Stimulated activated CD8-positive, alpha-beta memory T cell treated with anti-CD3 and anti-CD28 coated beads, Interleukin-15, amount 100 ng/mL, for 4 hours (primary cell): ENCODE measurements at regions not wholly inside any gene's neighbourhood (a gene's known extent, or its start where the extent isn't known, plus 50 kb on each side); places are given as distances from the start of the nearest gene placed in this dataset.
A peak's percentile ranks its signal among the peaks of the same experiment; 100 is the strongest.

Experiments used
- DNase-seq, 2 donors: peaks; one replicate each; pipeline ENCODE4 v3.0.0-alpha.2; 2020; ENCODE audit warnings: low read depth in 2 of 2

DNA sequence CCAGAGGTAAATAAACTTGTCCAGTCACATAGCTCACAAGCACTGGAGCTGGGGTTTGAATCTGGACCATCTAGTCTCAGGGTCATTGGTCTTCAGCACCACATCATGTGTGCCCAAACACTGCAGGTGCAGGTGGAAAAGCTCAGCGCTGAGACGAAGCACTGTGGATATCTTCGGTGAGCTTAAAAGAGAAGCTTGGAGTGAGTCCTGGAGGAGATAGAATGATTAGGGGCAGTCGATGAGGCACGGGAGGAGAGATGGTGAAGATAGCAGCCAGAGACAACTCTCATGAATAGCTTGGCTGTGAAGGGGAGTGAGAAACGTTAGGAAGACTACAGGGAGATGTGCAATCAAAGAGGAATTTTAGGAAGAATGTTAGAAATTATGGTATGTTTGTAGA, 389.3 kb downstream of the FGF9 start:
- DNase-seq, result no peak

DNA sequence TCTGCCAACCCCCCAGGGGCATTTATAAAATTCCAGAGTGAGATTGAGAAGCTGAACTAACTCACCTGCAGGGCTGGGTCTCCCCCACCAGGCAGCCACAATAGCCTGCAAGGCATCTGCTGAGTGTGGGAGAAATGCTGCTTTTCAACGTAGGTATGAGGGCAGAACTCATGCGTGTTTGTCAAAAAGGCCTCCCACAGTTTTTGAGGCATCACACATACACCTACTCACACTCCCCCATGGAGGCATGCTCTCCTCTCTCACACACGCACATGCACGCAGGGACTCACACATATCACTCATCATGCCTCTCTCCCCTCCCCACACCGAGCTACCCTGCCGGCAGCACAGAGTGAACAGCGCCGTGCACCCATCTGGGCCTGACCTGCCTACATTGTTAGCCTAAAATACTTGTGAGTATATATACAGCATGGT, 390.5 kb downstream of the FGF9 start:
- DNase-seq, result peak; percentile 50 to 66

DNA sequence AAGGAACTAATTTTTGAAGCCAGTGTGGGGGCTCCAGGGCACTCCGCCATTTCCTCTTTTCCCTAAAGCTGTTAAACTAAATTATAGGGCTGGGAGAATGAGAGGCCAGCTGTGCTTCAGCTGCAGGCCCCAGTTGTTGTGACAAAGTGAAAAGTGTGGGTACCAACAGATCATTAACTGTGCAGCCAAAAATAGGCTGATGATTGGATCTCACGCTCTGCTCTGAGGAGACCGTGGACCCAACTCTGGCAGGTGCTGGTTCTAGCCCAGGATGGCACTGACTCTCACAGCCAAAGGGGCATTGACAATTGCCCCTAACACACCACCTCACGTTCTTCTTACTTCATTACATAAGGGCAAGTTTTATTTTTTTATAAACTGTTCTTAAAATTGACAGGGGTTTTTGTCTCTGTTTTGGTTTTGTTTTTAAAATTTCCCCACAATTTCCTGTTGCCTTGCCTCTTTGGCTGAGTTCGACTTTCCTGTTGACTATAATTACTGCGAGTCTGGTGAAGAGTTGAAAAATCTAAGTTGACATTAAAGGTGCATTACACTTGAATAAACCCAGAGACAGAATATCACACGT, 391.0 kb downstream of the FGF9 start:
- no peak for DNase-seq

DNA sequence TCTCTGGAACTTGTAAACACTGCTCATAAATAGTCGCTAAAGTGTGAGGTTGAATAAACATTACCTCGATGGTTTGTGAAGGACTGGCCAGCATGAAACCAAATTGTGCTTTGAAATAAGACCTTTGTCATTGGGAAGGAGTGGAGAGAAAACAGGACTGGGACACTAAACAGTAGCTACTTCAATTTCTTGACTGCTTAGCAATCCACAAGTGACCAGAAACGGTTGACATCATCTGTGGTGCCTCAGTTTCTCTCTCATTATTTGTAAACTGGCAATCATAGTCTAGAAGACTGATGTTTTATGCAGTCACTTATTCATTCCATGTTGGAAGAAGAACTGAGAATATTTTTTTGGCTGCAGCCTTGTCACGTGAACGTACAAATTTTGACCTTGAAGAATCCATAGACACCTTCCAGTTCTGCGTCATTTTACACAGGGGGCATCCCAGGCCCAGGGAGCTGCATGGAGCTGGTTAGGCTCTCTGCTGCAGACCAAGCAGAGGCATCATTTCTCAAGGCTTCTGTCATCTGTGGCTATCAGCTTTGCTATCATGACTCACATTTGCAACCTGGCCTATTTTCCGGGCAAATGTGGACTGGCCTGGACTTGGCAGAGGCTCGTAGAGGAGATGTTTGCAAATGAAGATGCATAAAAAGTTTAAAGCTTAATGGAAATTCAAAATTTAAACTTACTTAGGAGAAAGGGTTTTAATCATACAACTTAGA, 391.8 kb downstream of the FGF9 start:
- no peak for DNase-seq

DNA sequence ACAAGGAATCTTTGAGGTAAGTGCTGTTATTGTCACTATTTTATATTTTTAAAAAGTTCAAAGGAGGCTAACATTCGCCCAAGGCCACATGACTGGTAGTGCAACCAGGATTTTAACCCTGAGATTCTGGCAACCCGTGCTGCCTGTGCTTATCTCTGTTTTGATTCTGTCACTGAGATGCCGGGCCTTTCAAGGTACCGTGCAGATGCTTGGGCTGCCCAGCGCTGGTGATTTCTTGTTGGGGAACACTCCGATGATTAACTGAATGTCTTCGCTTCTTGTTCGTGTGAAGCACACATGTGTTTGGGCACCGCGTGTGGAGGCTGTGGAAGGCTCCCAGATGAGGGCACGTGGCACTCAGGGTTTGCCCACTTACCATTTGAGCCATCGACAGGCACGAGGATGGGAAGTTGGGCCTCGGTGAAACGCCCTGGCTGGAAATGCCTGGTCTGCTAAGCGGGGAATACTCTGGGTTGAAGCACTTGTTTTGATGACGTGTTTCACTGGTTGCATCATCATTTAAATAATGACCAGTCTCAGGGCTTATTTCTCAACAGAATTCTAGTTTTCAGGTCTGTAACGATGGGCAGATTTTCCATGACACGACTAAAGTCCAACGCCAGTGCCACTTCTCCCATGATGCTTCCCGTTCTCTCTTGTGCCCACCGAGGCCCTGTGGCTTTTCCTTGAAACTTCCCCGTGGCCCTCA, 392.7 kb downstream of the FGF9 start:
- DNase-seq, result no peak

DNA sequence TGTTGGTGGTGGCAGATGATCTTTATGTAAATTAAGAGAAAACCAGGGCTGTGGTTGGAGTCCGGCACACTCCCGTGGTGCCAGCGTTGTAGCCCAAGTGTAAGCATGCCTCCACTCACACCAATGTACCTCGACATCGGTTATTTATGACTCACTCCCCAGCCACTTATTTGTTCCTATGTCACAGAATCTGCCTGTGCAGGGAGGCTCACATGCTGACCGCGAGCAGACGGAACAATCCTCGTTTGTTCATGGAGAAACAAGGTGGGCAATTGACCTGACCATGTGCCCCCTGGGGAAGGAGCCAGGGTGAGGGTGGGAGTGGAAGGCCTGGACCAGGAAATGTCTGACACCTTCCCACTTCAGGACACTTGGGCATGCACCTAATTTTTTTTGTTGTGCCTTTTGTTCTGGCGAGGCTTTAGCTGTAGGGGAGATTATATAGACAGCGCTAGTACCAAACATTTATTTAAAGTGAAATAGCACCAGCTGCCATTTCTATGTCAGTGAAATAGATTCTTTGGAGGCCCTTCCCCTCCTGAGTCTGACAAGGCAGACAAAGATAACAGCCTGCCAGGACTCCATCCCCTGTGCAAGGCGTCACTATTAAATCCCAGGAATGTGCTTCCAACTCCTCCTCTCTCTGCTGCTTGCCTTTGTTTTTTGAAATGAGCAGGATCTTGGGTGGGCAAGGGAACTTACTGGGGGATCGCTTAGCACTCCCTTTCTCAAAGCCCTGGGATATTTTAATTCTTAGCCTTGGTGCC, 394.2 kb downstream of the FGF9 start:
- DNase-seq, result no peak

DNA sequence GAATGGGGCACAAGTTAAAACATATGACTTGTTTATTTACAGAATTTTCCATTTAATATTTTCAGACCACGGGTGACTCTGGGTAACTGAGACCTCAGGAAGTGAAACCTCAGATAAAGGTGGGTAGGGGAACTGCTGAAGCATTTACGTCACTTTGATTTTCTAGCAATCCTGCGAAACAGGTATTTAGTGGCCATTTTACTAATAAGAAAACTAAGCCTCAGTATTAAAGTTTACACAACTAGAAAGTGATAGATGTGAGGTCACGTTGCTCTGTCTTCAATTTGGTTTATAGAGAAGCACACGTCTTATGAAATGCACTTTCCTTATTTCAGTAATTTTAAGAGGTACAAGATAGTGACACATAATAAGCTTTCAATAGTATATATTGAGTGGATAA, 402.8 kb downstream of the FGF9 start:
- DNase-seq, result no peak

DNA sequence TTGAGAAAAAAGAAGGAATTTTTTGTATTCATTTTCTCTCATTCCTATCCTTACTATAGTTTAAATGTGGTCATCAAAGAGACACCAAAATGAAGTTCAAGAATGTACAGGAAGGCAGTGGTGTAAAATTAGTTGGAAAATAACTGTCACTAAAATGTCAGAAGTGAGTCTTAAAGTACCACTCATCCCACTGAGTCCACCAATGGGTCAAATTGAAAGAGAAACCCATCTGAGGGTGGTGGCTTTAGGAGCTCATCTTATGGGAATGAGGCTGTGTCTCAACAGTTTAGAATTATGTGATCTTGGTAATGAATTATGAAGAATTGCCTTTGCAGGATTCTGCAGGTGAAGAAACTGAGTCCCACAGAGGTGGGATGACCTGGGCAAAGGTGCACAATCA, 403.5 kb downstream of the FGF9 start:
- DNase-seq, result no peak

DNA sequence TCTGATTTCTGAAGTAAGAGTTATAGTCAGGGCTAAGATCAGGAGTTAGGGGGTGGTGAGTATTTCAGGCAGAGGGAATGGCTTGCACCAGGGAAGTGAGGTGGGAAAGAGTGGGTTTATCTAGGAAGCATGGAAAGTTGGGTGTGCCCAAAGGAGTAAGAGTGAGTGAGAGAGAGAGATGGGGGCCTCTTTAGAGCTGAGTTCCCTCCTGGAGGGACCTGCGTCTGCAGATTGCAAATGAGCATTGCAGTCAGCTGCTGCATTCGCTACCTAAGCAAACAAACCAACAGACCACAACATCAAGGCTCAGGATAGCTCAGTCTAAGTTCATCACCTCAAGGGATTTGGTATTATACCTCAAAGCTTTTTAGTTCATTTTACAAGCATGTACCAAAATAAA, 405.8 kb downstream of the FGF9 start:
- DNase-seq, result no peak

DNA sequence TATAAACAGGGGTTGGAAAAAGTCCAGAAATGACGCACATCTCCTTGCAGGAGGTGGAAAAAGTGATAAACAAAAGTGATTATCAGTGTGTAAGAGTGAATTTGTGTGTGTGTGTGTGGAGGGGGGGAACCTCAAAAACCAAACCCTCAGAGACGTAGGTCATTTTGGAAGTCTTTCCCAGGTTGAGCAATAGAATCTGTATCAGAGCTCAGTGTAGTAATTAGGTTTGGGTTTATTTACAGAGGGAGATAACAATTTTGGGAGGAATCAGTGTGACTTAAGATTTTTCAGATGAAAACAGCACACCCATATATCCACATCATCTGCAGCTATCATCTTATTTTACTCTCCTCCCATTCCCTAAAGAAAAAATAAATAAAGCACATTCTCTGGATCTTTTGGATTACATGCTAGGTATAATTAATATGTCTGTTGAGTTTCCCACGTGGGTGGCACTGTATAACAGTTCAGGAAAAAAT, 406.4 kb downstream of the FGF9 start:
- DNase-seq, result no peak

DNA sequence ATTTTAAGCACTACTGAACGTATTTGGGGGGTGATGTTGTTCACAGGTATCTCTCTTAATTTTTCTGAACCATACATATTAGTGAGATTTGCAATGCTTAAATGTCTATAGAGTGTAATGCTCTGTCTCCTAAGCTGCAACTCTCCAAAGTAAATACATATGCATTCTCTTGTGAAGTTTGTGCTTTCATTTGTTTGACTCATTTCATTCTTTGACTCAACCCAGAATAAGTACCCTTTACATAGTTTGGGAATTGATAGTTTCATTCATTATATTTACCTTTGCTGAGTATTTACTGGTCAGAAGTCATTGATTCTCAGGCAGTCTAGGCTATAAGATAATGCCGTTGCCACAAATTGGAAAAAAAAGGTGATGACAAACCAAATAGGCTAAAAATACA, 406.9 kb downstream of the FGF9 start:
- DNase-seq, result no peak

DNA sequence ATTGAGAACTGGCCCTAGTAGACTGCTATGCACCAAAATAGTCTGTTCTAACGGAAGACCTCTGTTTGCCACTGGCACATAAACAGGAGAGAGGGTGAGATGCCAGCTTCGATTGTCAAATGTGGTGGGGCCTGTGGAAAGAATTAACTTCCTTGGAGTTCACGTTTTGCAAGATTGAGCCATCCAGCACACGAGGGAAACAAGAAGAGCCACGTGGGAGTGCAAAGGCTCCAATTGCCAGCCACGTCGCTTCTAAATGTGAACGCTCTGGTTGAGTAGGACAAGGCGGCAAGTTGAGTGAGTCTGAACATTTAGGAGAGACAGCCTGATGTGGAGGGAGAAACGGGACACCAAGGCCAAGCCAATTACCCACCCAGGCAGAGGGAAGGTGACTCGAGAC, 409.1 kb downstream of the FGF9 start:
- DNase-seq, result no peak

DNA sequence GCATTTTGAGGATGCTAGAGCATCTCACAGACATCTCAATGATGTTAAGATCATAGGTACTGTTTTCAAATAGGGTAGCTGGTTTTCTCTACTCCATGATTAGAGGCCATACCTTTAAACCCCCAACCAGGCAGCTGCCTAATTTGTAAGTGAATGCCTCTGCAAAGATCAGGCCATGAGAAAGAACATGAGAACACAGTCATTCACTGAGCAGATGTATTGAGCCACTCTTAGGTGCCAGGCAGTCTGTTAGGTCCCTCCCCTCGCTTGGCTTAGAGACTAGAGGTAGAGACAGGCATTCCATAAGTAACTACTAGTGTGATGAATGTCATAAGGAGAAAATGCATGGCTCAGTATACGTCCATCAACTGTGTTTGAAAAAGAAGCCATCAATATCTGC, 410.0 kb downstream of the FGF9 start:
- DNase-seq, result no peak

DNA sequence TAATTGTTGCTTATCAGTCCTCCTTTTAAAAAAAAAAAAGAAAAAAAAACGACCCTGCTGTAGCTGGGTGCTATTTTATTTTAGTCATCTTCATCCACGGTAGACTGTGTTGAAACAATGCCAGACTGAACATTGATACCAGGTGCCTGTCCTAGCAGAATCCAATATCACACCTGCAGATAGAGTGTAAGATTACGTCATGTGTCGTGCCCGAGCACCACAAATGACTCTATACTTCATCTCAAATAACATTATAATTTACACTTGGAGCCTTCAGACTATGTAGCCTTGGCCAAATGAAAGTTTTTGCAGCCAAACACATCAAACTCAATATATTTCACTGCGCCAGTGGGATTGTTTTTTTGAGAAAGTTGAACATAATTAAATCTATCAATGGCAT, 410.6 kb downstream of the FGF9 start:
- no peak for DNase-seq

DNA sequence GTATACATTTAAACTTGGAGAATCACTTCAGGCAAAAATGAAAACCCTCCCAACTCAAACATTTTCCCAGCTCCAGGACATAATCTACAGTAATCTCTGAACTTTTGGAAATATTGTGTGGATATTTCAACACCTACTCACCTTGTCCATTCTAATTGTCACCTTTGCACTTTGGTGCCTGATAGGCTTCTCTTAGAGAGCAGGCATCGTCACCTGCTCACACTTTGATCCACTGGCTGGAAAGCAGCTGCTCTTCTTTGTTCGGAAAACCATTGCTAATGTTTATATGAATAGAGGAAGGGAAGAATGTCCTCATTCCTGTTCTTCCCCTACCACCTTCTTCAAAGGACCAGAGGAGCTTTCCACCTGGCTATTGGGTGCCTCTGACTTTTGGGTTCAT, 411.2 kb downstream of the FGF9 start:
- no peak for DNase-seq

DNA sequence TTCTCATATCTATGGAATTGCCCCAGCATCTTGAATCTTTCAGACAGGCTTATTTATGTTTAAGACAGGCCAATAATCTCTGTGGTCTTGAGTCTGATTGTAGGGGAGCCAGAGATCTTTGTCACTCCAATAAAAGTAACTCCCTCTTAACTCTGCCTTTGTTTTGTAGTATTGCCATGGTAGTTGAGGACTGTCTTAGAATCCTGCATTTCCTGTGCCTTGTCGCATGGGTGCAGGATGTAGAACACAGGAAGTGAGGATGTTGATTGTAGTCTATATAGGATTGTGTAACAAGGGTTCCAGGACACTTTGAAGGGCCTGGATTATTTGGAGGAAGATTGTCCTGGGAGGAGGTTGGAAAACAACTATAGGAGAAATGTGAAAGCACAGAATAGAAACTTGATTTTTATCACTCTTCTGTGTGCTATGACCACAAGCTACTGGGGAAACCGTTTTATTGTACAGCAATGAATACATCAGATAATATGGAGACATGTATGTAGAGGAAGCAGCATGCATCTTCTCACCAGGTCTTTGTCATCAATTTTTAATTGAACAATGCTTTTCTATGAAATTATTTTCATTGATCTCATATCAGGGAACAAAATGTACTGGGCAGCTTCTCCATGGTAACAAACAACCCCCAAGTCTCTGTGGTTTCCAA, 411.7 kb downstream of the FGF9 start:
- DNase-seq, result no peak

DNA sequence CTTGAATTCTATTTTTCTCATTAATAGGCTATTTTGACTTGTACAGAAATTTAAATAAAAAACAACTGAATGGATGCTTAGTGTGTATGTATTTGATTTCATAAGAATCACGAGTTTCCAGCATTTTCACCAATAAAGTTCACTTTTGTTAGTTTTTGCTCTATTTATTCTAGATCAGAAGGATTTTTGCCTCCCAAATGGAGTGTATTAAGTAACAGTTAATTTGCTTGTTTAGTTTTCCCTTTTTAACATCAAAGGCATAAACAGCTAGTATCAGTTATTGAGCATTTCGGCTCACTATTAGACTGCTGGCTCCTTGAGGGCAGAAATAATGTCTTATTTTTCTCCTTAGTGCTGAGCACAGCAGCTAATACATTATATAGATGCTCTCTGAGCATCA, 414.1 kb downstream of the FGF9 start:
- no peak for DNase-seq

DNA sequence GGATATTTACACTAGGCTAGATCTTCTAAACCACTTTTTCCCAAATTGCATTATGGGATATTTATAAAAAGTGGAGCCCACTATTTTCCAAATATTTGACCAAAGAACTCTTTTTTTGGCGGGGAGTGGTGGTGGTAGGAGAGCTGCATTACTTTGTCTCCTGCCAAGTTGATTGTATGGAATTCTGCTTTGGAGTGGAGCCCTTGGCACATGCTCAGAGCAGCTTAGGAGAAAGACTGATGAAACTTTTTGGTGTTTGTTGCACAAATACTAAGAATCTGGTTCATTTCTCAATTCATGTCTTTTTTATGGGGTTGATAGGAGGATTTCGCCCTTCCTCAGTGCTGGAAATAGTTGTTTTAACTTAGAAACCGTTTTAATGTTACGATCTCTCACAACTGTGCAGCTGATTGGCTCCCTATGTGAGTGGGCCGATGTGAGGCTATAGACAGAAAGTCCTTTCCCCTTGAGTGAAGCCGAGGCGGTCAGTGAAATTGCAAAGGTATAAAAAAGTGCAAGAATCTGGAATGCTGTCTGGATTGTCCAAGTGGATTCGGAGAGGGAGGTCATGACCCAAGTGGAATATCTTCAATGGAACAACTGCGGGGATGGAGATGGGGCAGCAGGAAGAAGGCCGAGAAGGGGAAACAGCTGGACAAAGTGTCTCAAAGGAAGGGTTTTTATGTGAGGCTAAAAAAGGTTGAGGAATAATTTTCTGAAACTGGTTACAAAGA, 415.9 kb downstream of the FGF9 start:
- no peak for DNase-seq

DNA sequence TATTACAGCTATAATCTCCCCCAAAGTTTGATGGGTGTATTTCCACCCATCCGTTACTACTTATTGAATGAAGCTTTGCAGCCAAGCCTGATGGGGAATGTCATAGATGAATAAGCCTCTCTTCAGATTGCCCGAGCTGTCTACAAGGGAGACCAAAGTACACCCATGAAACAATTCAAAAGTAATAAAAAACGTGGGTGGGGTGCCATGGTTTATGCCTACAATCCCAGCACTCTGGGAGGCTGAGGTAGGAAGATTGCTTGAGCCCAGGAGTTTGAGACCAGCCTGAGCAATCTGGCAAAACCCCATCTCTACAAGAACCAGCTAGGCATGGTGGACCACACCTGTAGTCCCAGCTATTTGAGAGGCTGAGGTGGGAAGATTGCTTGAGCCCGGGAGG, 419.2 kb downstream of the FGF9 start:
- no peak for DNase-seq

DNA sequence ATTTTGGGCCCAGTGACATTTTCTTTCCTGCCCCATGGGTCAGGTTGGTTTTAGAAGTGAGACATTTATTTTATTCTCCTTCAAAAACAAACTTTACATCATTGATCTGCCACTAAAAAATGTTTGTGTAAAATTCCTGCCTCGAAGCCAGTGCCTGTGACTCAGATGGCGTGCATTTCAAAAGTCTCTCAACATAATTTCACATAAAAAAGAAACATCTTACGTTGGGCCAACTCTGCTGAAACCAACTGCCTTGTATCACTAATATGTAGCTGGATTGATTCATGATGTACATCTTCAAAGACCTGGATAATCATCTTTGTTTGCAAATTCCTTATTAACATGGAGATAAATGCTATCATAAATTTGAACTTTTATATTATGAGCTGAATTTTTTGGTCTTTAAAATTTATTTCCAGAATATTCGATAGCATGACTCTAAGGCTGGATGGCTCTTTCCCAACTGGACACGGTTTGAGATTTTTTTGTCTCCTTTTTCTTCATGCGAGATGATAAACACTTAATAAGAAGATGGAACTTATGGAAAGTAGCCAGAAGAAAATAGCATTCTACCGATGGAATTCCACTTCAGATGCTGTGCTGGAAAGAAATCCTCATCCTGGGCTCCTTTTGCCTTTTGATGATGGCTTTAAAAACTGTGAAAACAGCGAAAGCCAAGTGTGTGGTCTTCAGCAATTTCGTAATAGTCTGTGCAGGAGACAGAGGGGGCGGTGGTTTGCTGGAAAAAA, 420.5 kb downstream of the FGF9 start:
- no peak for DNase-seq

DNA sequence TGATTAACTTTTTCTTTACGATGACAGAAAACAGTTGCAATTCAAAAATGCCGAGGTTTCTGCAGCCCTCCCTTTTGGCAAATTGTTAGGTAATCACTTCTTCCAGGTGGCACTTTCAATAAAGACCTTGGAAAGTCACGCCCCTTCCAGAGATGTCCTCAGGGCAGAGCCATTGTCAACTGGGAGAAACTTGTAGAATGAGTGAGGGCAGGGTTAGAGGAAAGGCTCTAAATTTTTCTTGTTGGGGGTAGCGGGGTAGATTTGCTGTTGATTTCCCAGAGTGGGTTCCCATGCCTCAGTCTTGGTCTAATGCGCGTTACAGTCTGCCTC, 421.1 kb downstream of the FGF9 start:
- no peak for DNase-seq
